GM19328 (cell line): ENCODE measurements at regions not wholly inside any gene's neighbourhood (a gene's known extent, or its start where the extent isn't known, plus 50 kb on each side); places are given as distances from the start of the nearest gene placed in this dataset.
"Not testable (repeated sequence)": the region's sequence is repeated elsewhere in the genome, so short reads cannot be mapped to it uniquely, and the experiment has no call there.

Experiments used
- ATAC-seq: cut with Tn5 transposase; IDR thresholded peaks from one replicate; pipeline ENCODE4 v1.9.1; 2021; ENCODE audit warnings: mild to moderate bottlenecking, moderate library complexity; ENCODE audit not compliant: unreplicated experiment

DNA sequence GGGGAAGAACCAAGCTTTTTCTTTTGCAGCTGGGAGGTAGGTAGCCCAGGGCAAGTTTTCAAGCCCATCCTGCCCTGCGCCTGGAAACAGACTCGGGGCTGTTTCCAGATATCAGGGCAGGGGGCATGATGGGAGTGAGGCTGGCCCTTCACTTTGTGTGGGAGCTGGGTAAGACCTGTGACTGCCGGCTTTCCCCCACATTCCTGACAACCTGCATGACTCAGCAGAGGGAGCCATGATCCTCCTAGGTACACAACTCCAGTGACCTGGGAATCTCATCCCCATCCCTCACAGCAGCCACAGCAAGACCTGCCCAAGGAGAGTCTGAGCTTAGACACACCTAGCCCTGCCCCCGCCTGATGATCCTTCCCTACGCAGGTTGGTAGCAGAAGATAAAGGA, 280.8 kb downstream of the SOX4 start:
- no peak for ATAC-seq

DNA sequence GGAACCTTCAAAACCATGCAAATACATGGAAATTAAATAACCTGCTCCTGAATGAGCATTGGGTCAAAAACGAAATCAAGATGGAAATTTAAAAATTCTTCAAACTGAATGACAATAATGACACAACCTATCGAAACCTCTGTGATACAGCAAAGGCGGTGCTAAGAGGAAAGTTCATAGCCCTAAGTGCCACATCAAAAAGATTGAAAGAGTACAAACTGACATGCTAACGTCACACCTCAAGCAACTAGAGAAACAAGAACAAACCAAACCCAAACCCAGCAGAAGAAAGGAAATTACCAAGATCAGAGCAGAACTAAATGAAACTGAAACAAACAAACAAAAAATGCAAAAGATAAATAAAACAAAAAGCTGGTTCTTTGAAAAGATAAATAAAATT, 283.5 kb downstream of the SOX4 start:
- not testable (repeated sequence) for ATAC-seq

DNA sequence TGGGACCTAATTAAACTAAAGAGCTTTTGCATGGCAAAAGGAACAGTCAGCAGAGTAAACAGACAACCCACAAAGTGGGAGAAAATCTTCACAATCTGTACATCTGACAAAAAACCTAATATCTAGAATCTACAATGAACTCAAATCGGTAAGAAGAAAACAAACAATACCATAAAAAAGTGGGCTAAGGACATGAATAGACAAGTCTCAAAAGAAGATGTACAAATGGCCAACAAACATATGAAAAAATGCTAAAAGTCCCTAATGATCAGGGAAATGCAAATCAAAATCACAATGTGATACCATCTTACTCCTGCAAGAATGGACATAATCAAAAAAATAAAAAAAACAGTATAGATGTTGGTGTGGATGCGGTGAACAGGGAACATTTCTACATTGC, 286.7 kb downstream of the SOX4 start:
- ATAC-seq, result not testable (repeated sequence)

DNA sequence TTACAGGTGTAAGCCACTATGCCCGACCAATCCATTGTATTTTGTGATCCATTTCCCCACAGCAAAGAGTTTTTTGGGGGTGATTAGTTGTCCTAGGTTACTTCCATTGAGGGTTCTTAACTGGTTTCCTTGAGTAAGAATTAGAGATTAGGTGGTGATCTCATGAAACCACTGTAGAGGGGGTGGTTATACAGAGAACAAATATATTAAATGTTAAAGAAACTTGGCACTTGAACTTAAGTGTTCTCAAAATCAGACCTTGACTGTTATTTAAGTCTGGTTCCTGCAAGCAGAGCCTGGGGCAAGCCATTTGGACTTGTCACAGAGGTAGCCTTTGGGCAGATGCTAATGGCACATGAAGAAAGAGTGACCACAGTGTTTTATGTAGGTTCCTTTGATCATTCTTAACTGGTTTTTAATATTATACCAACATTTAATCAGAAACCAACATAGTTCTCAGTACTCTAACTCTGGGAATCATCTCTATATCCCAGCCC, 288.5 kb downstream of the SOX4 start:
- no peak for ATAC-seq

DNA sequence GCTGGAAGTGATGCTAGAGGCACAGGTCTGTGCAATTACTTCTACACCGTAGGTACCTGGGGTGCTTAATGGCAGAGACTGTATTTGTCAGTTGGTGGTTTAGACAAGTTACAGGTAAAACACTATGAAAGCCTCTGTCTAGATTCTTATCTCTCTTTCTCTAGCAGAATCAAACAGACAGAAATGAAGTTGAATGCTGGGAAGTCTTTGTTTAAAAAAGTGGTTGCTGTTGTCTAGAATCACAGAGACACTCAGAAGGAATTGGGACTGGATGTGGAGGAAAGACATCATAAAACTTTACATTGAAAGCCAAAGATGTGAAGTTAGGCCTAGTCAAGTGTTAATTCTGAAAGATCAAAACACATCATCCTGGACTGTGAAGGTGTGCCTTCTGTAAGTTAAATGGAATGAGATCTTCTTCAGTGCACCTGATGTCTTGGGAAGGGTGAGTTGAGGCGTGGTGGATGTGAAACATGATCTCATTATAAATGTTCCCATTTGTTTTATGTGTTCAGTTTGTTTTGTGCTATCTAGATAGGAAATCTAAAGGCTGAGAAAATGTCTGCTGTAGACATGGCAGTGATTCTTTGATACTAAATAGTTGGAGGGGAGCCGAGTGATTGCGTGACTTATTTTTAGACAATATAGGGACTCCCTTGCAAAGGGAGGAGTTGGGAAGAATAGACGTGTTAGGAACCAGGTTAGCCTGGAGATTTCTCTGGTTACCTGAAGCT, 290.2 kb downstream of the SOX4 start:
- ATAC-seq, result no peak

DNA sequence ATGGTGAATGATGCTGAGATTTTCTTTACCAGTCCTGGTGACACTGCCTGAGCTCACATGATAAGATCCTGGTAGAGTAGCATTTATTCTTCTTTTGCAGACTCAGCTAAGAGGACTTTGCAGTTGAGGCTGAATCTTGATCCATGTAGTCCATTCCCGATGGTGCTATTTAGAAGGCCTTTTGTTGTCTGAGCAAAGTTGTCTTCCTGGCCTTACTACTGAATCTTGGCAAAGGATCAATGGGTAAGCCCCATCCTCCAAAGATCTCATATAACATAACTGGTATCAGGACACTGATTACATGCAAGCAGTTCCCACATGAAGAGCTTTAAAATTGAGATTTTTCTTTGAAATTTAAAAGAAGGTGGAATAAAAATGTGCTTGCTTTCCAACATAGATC, 291.6 kb downstream of the SOX4 start:
- ATAC-seq, result no peak

DNA sequence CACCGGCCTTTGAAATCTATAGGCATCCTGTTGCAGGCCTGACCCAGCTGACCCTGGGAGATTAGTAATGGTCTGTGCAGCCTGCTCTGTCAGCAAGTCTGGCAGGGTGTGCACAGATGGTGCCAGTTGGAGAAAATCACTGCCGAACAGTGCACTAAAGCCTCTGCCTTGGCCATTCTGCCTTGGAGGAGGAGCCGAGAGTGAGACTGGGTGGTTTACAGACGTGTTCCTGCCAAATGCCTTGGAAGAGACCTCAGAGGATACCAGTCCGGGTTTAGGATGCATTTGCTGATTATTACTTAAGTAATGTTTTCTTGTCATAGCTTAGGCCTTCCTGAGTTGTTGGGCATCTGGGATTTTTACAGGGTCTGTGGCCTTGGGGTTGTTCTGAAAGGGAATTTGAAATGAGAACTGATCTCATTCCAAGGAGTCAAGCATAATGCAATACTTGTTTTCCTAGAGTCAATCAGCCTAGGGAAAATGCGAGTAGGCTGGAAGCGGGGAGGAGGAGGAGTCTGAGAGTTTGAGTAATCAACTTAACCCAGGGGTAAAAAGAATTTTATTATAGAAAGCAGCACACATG, 292.1 kb downstream of the SOX4 start:
- no peak for ATAC-seq

DNA sequence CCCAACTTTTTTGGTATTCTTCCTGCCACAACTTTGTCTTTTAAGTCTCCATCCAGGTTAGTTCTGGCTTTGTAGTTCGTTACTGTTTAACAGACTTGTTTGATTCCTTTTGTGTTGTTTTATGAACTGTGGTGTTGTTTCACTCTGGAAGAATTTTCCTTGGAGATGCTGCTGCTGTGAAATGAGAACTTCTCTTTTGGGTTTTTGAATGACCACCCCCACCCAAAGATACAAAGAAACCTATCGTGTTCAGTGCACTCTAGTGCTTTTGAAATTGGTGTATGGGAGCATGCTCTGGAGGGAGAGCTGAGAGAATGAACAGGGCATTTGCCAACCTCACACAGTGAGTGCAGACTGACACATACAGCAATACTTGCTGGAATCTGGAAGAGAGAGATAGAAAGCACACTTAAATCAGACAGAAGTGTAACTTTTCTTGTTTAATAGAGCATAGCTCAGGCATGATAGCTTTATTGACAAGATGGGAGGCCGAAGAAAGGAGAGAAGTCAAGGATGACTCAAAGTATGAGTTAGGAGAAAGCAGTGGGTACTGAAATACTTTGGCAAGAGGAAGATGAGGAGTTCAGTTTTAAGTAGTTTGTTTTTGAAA, 293.1 kb downstream of the SOX4 start:
- ATAC-seq, result no peak

DNA sequence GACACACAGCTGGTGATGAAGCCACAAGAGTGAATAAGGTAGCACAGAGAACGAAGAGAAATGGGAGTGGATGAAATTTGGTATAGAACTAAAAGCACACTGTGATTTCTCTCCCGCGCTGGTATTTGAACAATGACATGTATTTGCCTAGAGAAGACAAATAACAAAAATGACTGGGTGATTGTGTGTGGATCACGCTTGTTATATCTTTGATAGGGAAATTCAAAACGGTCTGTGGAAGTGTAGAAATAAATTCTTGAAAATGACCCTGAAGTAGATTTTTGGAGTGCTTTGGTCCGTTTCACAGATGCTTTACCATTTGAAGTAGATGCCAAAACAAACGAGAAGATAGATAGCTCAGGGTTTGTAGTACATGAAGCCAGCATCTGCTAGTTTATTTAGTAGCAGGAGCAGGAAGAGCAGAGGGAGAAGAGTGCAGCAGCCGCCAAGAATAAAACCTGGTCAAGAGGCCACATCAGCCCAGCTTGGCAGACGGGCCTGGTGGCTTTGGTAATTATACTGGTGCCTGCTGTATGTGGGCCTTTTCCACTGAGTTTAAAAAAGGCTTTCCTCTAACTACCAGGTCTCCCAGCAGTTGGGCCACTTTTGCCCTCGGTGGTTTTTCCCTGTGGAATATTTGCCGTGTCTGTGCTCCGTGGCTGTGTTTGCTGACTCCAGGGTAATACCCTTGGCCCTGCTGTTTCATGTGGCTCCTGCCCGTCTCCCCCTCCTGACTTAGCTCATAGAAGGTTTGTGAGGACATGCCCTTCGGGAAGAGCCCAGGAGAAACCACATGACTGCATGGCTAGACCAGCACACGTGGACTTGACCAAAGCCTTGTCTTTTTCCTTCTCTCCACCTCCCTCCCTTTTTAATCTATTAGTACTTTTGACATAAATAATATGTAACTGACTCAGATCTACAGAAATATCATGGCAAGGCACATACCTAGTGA, 294.0 kb downstream of the SOX4 start:
- ATAC-seq, result no peak

DNA sequence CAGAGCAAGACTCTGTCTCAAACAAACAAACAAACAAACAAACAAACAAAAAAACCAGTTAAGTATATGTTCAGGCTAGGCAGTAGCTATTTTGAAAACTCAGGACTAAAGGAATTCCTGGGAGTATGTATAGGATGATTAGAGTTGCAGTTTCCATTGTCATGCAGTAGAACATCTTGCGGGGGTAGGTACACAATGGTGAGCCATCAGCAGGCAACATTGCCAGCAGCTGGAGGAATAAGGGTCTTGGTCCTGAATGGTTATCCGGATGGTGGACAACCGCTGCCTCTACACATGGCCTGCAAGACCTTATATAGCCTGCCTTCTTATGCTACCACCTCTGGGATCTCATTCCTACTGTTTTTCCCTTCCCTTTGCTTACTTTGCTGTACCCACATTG, 297.5 kb downstream of the SOX4 start:
- no peak for ATAC-seq

DNA sequence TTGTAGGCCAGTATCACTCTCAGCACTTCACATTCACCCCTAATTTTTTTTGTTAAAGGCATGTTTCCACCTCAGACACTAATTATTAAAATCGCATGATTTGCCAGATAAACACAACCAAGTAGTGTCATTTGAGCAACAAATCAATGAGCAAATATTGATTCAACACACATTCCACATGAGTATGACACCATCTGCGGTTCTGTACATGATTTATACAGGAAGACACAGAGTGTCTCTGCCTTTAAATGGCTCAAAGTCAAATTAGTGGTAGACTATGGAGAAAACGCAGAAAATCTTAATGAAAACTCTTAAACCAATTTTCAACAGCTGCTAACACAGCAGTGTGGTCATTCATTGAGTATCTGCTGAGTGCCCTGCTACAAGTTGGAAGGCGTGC, 300.2 kb downstream of the SOX4 start:
- ATAC-seq, result no peak

DNA sequence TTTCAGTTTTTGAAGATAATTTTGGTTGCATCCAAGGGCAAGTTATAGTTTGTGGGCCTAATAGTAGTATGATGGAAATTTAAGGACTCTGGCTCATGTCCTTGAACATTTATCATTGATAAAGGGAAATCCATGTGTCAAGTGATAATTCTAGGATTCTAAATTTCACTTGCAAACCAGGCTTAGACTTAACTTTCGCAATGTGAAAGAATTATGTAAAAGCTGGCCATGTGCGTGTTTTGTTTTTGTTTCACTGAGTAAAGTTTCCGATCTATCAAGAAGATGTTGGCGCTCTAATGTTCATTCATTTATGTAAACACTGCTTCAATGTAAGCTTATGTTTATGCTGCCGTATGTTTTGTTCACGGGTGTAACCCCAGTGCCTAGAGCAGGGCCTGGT, 302.0 kb downstream of the SOX4 start:
- no peak for ATAC-seq

DNA sequence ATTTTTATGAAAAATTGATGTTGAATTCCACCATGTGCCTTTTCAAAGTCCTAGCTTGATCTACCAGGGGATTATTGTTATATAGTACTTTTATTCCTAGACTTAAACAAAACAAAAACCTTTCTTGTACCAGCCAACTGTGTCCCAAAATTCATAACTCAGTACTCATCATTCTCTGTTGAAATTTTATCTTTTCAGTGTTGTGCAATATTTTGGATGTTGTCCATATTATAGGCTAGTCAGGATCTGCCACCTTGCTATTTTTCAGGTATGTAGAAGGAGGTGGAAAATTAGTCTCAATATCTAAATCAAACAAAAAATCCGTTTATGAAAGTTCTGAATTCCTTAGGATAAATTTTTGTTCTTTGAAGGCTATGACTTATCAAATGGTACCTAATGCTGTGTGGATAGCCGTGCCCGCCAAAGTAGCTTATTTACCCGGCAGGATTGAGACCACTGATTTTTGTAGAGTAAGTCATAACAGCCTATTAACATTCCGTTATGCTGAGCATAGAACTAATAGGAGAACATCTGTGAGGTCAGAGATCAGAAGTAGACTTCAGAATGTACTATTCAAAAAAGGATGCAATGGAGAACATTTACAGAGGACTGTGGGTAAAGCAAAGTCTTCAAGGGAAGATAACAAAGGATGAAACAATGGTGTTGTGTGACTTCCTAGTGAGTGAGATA, 304.7 kb downstream of the SOX4 start:
- no peak for ATAC-seq

DNA sequence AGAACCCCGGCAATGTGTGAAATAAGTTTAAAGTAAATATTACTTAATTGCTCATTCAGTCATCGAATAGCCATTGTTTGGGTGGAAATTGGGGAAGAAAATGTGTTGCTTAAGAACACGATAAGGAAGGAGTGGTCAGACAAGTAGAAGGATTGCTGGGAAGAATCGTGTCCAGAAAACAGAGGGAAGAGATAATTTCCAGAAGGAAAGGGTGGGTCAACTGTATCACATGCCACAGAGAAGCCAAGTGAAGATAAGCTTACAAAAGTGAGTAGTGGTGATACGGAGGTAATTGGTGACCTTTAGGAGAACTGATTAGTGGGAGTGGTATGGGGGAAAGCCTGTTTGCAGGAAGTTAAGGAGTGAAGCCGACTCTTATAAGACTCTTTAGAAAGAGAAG, 306.2 kb downstream of the SOX4 start:
- no peak for ATAC-seq

DNA sequence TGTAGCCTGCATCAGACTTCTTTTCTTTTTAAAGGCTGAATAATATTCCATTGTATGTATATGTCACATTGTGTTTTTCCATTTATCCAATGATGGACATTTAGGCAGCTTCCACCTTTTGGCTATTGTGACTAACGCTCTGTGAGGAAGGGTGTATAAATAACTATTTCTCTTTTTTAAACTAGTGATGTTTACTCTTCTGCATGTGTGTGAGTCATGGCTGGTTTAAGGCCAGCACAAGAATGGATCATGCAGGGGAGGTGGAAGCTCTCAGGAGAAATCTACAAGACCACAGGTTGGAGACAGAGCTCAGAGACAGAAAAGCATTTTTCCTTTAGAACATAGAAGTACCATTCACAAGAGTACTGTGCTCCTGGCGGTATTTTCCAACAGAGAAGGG, 307.2 kb downstream of the SOX4 start:
- no peak for ATAC-seq

DNA sequence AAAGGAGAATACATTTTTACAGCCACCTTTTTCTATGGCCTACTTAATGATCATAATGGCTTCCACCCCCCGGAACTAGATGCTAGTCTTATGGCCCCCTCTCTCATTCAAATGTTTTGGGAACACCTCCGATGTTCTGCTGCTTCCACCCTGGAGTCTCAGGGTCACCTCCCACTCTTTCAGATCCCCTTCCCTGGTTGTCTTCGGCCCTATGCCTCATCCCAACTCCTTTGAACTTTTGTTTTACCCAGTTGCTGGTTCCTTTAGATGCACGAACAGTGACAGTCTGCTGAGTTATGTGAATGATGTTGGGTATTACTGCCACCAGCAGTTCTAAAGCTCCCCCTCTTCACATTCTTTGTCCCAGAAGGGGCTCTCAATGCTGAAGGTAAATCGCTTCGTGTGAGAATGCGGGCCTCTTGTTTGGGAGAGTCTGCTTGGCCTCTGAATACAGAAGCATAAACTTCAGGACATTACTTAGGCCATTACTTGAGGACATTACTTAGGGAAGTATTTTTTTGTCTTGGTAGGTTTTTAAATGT, 309.1 kb downstream of the SOX4 start:
- ATAC-seq, result no peak

DNA sequence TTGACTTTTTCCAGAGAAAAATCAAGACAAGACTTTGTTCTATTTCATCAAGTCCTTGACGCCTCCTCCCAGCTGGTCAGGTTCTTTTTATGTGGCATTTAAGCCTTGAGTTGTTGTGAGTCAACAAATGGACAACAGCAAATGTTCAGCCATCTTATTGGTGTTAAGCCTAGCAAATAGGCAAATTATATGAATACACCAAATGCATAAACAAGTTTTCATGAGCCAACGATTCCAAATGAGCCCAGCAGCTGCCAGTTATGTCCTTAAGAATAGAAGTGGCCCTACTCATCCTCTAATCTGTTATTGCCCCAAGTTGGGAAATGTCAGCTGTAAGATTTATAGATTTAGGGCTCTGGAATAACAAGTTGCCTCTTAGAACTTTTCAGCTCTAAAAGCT, 312.0 kb downstream of the SOX4 start:
- ATAC-seq, result no peak

DNA sequence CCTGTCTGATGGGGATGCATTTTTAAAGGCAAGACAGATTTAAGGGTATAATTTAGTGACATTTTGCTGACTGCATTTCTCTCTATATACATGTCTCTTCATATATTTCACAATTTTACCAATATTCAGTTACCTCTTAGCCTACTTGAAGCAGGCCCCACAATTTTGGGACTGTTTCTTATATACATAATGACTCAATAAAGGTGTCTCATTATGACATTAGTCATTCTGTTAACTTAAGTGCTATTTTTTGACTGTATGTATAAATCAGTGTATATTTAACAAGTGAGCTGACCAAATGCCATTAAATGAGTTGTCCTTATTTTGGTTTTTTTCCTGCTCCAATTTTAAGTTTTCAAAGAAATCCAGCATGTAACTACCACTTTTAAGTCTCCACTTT, 313.3 kb downstream of the SOX4 start:
- no peak for ATAC-seq

DNA sequence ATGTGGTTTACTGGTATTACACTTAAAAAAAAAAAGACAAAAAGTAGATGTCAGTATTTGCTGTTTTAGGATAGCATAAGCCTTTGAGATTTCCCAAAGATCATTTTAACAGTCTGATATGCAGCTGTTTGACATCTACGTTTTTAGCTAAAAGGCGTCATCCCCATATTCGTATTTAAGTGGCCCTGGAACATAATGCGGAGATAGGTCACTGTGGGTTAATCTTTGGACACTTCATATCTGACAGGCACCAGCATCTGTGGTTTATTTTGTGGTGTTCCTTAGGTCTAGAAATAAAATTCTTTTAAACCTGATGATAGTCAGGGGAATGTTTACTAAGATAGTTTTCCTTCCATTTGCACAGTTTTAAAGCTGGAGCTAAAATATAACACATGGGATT, 313.7 kb downstream of the SOX4 start:
- no peak for ATAC-seq

DNA sequence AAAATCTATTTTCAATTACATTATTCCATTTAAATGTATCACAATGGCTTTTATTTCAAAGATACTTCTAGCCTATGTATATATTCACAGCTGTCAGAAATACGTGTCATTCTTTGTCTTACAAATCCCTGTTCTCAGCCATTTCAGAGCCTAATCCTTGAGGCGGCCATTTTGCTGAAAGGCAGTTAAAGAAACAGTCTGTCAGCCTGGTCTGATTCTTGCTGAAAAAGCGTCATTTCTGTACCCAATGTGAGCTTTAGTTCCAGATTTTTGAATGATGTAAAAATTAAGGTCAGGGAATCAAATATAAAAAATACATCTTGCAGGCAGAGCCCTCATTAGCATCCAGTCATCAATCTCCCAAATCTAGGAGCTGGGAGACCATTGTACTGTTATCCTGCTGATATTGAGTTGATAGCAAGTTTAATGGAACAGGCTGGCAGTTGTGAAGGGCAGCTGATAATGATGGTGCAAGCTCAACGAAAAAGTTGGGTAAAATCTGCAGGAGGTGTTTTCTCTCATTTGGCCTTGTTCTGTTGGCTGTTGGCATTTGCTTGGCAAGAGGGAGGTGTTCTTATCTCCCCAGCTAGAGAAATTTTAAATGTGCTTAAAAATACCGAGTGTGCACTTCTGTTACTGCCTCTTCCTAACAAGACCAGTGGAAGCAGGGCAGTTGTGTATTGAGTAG, 314.8 kb downstream of the SOX4 start:
- no peak for ATAC-seq
